Loucy (cell line): ENCODE measurements at regions not wholly inside any gene's neighbourhood (a gene's known extent, or its start where the extent isn't known, plus 50 kb on each side); places are given as distances from the start of the nearest gene placed in this dataset.

Experiments
- H2AFZ ChIP-seq: fragments of 200-600 bp; sonication (generic); 2 replicates; pipeline ENCODE4 v1.6.0; 2016; ENCODE audit warnings: antibody characterized with exemption, mild to moderate bottlenecking, low read length, moderate library complexity
- H3F3A ChIP-seq: fragments of 200-600 bp; 2 replicates; pipeline ENCODE4 v1.6.0; 2016; ENCODE audit warnings: antibody characterized with exemption, low read depth, mild to moderate bottlenecking
- H3K27me3 ChIP-seq: fragments of 200-600 bp; sonication (generic); 2 replicates; pipeline ENCODE4 v1.6.1; 2014; ENCODE audit warnings: low read length, mild to moderate bottlenecking; ENCODE audit not compliant: insufficient read depth, poor library complexity, severe bottlenecking
- H3K36me3 ChIP-seq: fragments of 200-600 bp; sonication (generic); 2 replicates; pipeline ENCODE4 v1.6.1; 2016; ENCODE audit warnings: low read length; ENCODE audit not compliant: insufficient read depth
- H3K4me1 ChIP-seq: fragments of 200-600 bp; sonication (generic); 2 replicates; pipeline ENCODE4 v1.5.1; 2014; ENCODE audit warnings: low read length, mild to moderate bottlenecking; ENCODE audit not compliant: insufficient read depth, poor library complexity, severe bottlenecking
- H3K4me2 ChIP-seq: fragments of 200-600 bp; sonication (generic); 2 replicates; pipeline ENCODE4 v1.6.0; 2014; ENCODE audit warnings: antibody characterized with exemption, low read length, low read depth, mild to moderate bottlenecking; ENCODE audit not compliant: poor library complexity, severe bottlenecking
- H3K4me3 ChIP-seq: fragments of 200-600 bp; sonication (generic); 2 replicates; pipeline ENCODE4 v1.5.1; 2014; ENCODE audit warnings: low read length, mild to moderate bottlenecking, mixed read lengths; ENCODE audit not compliant: poor library complexity, severe bottlenecking
- H3K79me2 ChIP-seq: fragments of 200-600 bp; sonication (generic); 2 replicates; pipeline ENCODE4 v1.6.1; 2014; ENCODE audit warnings: low read length; ENCODE audit not compliant: insufficient read depth
- H3K9ac ChIP-seq: fragments of 200-600 bp; sonication (generic); 2 replicates; pipeline ENCODE4 v1.6.0; 2014; ENCODE audit warnings: mild to moderate bottlenecking, low read depth, low read length, moderate library complexity; ENCODE audit not compliant: poor library complexity, severe bottlenecking
- H3K9me2 ChIP-seq: fragments of 200-600 bp; sonication (generic); replicated peaks from 2 replicates; pipeline ENCODE4 v1.6.1; 2016; ENCODE audit warnings: low read depth, low read length, mixed read lengths
- H3K9me3 ChIP-seq: fragments of 200-600 bp; sonication (generic); 2 replicates; pipeline ENCODE4 v1.6.1; 2014; ENCODE audit warnings: mild to moderate bottlenecking, antibody characterized with exemption, low read length, low read depth; ENCODE audit not compliant: insufficient read depth
- H4K20me1 ChIP-seq: fragments of 200-600 bp; sonication (generic); 2 replicates; pipeline ENCODE4 v1.6.0; 2014; ENCODE audit warnings: antibody characterized with exemption, low read length, mild to moderate bottlenecking; ENCODE audit not compliant: insufficient read depth, poor library complexity, severe bottlenecking
- EZH2phosphoT487 ChIP-seq: fragments of 200-600 bp; IDR thresholded peaks from 2 replicates; pipeline ENCODE4 v1.6.1; 2018; ENCODE audit warnings: antibody characterized with exemption, mild to moderate bottlenecking, moderate library complexity, borderline replicate concordance
- TF ChIP-seq, protein P1 (sequence below): fragments of 200-600 bp; sonication (generic); conservative IDR thresholded peaks from 2 replicates; pipeline ENCODE4 v1.5.1; 2014; ENCODE audit warnings: mild to moderate bottlenecking, antibody characterized with exemption, low read length

- Histone ChIP-seq H4K20me1 (no peaks in the 10 kb centered on the region), H3K79me2 (no peaks in the 10 kb centered on the region), H3K9me2 (no peaks in the 10 kb centered on the region), H3K36me3 (no peaks in the 10 kb centered on the region), H3K9me3 (no peaks in the 10 kb centered on the region), H3K4me1 (no peaks in the 10 kb centered on the region), H3K27me3 (no peaks in the 10 kb centered on the region), H3F3A (no peaks in the 10 kb centered on the region), H3K4me2 (no peak overlapping the region), H2AFZ (no peak overlapping the region), H3K4me3 (no peak overlapping the region), H3K9ac (no peak overlapping the region)
- TF ChIP-seq, protein P1, sequence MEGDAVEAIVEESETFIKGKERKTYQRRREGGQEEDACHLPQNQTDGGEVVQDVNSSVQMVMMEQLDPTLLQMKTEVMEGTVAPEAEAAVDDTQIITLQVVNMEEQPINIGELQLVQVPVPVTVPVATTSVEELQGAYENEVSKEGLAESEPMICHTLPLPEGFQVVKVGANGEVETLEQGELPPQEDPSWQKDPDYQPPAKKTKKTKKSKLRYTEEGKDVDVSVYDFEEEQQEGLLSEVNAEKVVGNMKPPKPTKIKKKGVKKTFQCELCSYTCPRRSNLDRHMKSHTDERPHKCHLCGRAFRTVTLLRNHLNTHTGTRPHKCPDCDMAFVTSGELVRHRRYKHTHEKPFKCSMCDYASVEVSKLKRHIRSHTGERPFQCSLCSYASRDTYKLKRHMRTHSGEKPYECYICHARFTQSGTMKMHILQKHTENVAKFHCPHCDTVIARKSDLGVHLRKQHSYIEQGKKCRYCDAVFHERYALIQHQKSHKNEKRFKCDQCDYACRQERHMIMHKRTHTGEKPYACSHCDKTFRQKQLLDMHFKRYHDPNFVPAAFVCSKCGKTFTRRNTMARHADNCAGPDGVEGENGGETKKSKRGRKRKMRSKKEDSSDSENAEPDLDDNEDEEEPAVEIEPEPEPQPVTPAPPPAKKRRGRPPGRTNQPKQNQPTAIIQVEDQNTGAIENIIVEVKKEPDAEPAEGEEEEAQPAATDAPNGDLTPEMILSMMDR: no peak
- no peak for TF ChIP-seq EZH2phosphoT487
Measured at GRCh38 chr18:44410740-44411139, 269.9 kb upstream of the SETBP1 start.

GRCh38 chr18:44411262-44411905, 269.3 kb upstream of the SETBP1 start:
- H3K4me3 ChIP-seq: no peak overlapping the region
- no peaks in the 10 kb centered on the region for H3K36me3 ChIP-seq
- no peaks in the 10 kb centered on the region for H3K27me3 ChIP-seq
- H3K9me2 ChIP-seq: no peaks in the 10 kb centered on the region
- H4K20me1 ChIP-seq: no peaks in the 10 kb centered on the region
- H2AFZ ChIP-seq: no peak overlapping the region
- no peaks in the 10 kb centered on the region for H3F3A ChIP-seq
- no peaks in the 10 kb centered on the region for H3K9me3 ChIP-seq
- H3K4me1 ChIP-seq: no peaks in the 10 kb centered on the region
- no peaks in the 10 kb centered on the region for H3K79me2 ChIP-seq
- no peak overlapping the region for H3K9ac ChIP-seq
- no peak overlapping the region for H3K4me2 ChIP-seq
- no peak for TF ChIP-seq EZH2phosphoT487
- TF ChIP-seq, protein P1: no peak

- no peaks in the 10 kb centered on the region for H4K20me1 ChIP-seq
- H3K4me3 ChIP-seq: no peak overlapping the region
- H3K27me3 ChIP-seq: no peaks in the 10 kb centered on the region
- H3K9me2 ChIP-seq: no peaks in the 10 kb centered on the region
- no peaks in the 10 kb centered on the region for H3K4me1 ChIP-seq
- no peaks in the 10 kb centered on the region for H3K36me3 ChIP-seq
- H3K9ac ChIP-seq: no peak overlapping the region
- H3K9me3 ChIP-seq: no peaks in the 10 kb centered on the region
- no peaks in the 10 kb centered on the region for H3F3A ChIP-seq
- TF ChIP-seq, protein P1: no peak
- no peak for TF ChIP-seq EZH2phosphoT487
- no peak overlapping the region for H2AFZ ChIP-seq
- H3K4me2 ChIP-seq: no peak overlapping the region
- no peaks in the 10 kb centered on the region for H3K79me2 ChIP-seq
Measured at GRCh38 chr18:44411976-44412375, 268.7 kb upstream of the SETBP1 start.
